ENCODE measurements at regions not wholly inside any gene's neighbourhood (a gene's known extent, or its start where the extent isn't known, plus 50 kb on each side); places are given as distances from the start of the nearest gene placed in this dataset.

DNA sequence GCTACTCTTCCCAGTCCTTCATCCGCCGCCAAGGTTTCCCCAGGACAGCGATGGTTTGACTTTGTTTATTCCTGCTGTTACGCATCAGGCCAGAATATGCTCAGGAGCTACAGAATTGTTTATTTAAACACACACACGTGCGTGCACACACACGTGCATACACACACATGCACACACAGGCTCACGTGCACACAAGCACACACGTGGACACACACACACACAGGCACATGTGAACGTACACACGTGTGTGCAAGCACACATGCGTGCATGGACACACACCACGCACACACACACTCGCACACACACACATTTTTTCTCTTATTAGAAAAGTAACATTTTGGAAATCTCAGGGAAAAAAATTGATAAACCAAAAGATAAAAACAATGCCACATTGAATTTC lies 64.6 kb upstream of the UST start:
- TF ChIP-seq, protein P1, sequence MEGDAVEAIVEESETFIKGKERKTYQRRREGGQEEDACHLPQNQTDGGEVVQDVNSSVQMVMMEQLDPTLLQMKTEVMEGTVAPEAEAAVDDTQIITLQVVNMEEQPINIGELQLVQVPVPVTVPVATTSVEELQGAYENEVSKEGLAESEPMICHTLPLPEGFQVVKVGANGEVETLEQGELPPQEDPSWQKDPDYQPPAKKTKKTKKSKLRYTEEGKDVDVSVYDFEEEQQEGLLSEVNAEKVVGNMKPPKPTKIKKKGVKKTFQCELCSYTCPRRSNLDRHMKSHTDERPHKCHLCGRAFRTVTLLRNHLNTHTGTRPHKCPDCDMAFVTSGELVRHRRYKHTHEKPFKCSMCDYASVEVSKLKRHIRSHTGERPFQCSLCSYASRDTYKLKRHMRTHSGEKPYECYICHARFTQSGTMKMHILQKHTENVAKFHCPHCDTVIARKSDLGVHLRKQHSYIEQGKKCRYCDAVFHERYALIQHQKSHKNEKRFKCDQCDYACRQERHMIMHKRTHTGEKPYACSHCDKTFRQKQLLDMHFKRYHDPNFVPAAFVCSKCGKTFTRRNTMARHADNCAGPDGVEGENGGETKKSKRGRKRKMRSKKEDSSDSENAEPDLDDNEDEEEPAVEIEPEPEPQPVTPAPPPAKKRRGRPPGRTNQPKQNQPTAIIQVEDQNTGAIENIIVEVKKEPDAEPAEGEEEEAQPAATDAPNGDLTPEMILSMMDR (IDR thresholded peaks at IDR 0.05), result no peak
- no peak for TF ChIP-seq POLR2A (IDR thresholded peaks at IDR 0.05)

Measured in thyroid gland (tissue), 4 donors.